BLaER1 (cell line): ENCODE measurements at regions not wholly inside any gene's neighbourhood (a gene's known extent, or its start where the extent isn't known, plus 50 kb on each side); places are given as distances from the start of the nearest gene placed in this dataset.
"Not testable (repeated sequence)": the region's sequence is repeated elsewhere in the genome, so short reads cannot be mapped to it uniquely, and the experiment has no call there.

Experiments
- H3K27ac ChIP-seq: shearing (Covaris generic); formaldehyde crosslinking; 2 replicates; pipeline ENCODE4 v1.8.1; 2022
- H3K27me3 ChIP-seq: shearing (Covaris generic); formaldehyde crosslinking; 2 replicates; pipeline ENCODE4 v1.8.1; 2022
- H3K36me3 ChIP-seq: shearing (Covaris generic); formaldehyde crosslinking; 2 replicates; pipeline ENCODE4 v1.8.1; 2022
- H3K4me1 ChIP-seq: shearing (Covaris generic); formaldehyde crosslinking; 2 replicates; pipeline ENCODE4 v1.8.1; 2022
- H3K4me2 ChIP-seq: shearing (Covaris generic); formaldehyde crosslinking; 2 replicates; pipeline ENCODE4 v1.8.1; 2022
- H3K4me3 ChIP-seq: shearing (Covaris generic); formaldehyde crosslinking; 2 replicates; pipeline ENCODE4 v1.8.1; 2022
- H3K9ac ChIP-seq: shearing (Covaris generic); formaldehyde crosslinking; 2 replicates; pipeline ENCODE4 v1.8.1; 2022
- H3K9me3 ChIP-seq: shearing (Covaris generic); formaldehyde crosslinking; 2 replicates; pipeline ENCODE4 v1.8.1; 2022
- H4K20me1 ChIP-seq: shearing (Covaris generic); formaldehyde crosslinking; 2 replicates; pipeline ENCODE4 v1.8.1; 2022
- Cebpa-rat ChIP-seq: shearing (Covaris generic); IDR thresholded peaks from 2 replicates; pipeline ENCODE4 v1.8.1; 2022

GRCh38 chr4:167784826-167785225, 307.5 kb upstream of the ANXA10 start:
- Histone ChIP-seq H3K27me3 (no peaks in the 10 kb centered on the region), H3K4me1 (no peaks in the 10 kb centered on the region), H3K9me3 (no peaks in the 10 kb centered on the region), H3K27ac (no peak overlapping the region), H3K9ac (no peak overlapping the region), H3K36me3 (no peaks in the 10 kb centered on the region), H3K4me3 (no peak overlapping the region), H3K4me2 (no peak overlapping the region), H4K20me1 (no peaks in the 10 kb centered on the region)
- no peak for TF ChIP-seq Cebpa-rat

GRCh38 chr4:167785523-167785922, 306.8 kb upstream of the ANXA10 start:
- no peak overlapping the region for H3K27ac ChIP-seq
- H3K4me3 ChIP-seq, result no peak overlapping the region
- H4K20me1 ChIP-seq, result no peaks in the 10 kb centered on the region
- no peak overlapping the region for H3K9ac ChIP-seq
- no peaks in the 10 kb centered on the region for H3K4me1 ChIP-seq
- H3K27me3 ChIP-seq, result no peaks in the 10 kb centered on the region
- H3K36me3 ChIP-seq, result no peaks in the 10 kb centered on the region
- no peaks in the 10 kb centered on the region for H3K9me3 ChIP-seq
- TF ChIP-seq Cebpa-rat, result no peak
- H3K4me2 ChIP-seq, result no peak overlapping the region

- Histone ChIP-seq H3K4me2 (no peak overlapping the region), H3K36me3 (no peaks in the 10 kb centered on the region), H3K27me3 (no peaks in the 10 kb centered on the region), H3K9me3 (no peaks in the 10 kb centered on the region), H3K4me3 (no peak overlapping the region), H3K4me1 (no peaks in the 10 kb centered on the region), H4K20me1 (no peaks in the 10 kb centered on the region), H3K9ac (no peak overlapping the region), H3K27ac (no peak overlapping the region)
- no peak for TF ChIP-seq Cebpa-rat
These were observed 305.8 kb upstream of the ANXA10 start for GRCh38 chr4:167786504-167786903.

- H4K20me1 ChIP-seq, result no peaks in the 10 kb centered on the region
- TF ChIP-seq Cebpa-rat, result no peak
- no peaks in the 10 kb centered on the region for H3K9me3 ChIP-seq
- no peaks in the 10 kb centered on the region for H3K36me3 ChIP-seq
- H3K4me3 ChIP-seq, result no peak overlapping the region
- H3K27ac ChIP-seq, result no peak overlapping the region
- no peak overlapping the region for H3K4me2 ChIP-seq
- H3K9ac ChIP-seq, result no peak overlapping the region
- H3K27me3 ChIP-seq, result no peaks in the 10 kb centered on the region
- no peaks in the 10 kb centered on the region for H3K4me1 ChIP-seq
These were observed 305.1 kb upstream of the ANXA10 start for GRCh38 chr4:167787231-167787630.

GRCh38 chr4:167802463-167803212, 289.7 kb upstream of the ANXA10 start:
- Histone ChIP-seq H3K4me3 (no peak overlapping the region), H3K9me3 (no peaks in the 10 kb centered on the region), H3K4me2 (no peak overlapping the region), H3K9ac (no peak overlapping the region), H4K20me1 (no peaks in the 10 kb centered on the region), H3K4me1 (no peaks in the 10 kb centered on the region), H3K27ac (no peak overlapping the region), H3K27me3 (no peaks in the 10 kb centered on the region), H3K36me3 (no peaks in the 10 kb centered on the region)
- TF ChIP-seq Cebpa-rat, result no peak

GRCh38 chr4:167811958-167812357, 280.4 kb upstream of the ANXA10 start:
- H3K4me2 ChIP-seq, result no peak overlapping the region
- H3K27me3 ChIP-seq, result no peaks in the 10 kb centered on the region
- no peak overlapping the region for H3K9ac ChIP-seq
- H3K9me3 ChIP-seq, result peaks cover 17% of the 10 kb centered on the region
- no peaks in the 10 kb centered on the region for H3K4me1 ChIP-seq
- H3K36me3 ChIP-seq, result no peaks in the 10 kb centered on the region
- no peak overlapping the region for H3K27ac ChIP-seq
- H4K20me1 ChIP-seq, result no peaks in the 10 kb centered on the region
- H3K4me3 ChIP-seq, result no peak overlapping the region
- no peak for TF ChIP-seq Cebpa-rat

- no peak overlapping the region for H3K27ac ChIP-seq
- H3K27me3 ChIP-seq, result no peaks in the 10 kb centered on the region
- no peaks in the 10 kb centered on the region for H3K36me3 ChIP-seq
- H3K4me2 ChIP-seq, result peak overlapping the region; percentile 27; the same call in 1 of the 2 replicates
- H3K4me1 ChIP-seq, result peaks cover 6% of the 10 kb centered on the region
- TF ChIP-seq Cebpa-rat, result no peak
- no peaks in the 10 kb centered on the region for H3K9me3 ChIP-seq
- H3K9ac ChIP-seq, result no peak overlapping the region
- H3K4me3 ChIP-seq, result no peak overlapping the region
- no peaks in the 10 kb centered on the region for H4K20me1 ChIP-seq
These were observed 266.1 kb upstream of the ANXA10 start for GRCh38 chr4:167826281-167826680.

- Histone ChIP-seq H3K9ac (no peak overlapping the region), H3K36me3 (no peaks in the 10 kb centered on the region), H3K27me3 (no peaks in the 10 kb centered on the region), H4K20me1 (no peaks in the 10 kb centered on the region), H3K27ac (no peak overlapping the region), H3K4me3 (no peak overlapping the region), H3K4me2 (no peak overlapping the region), H3K9me3 (no peaks in the 10 kb centered on the region), H3K4me1 (no peaks in the 10 kb centered on the region; the same call in 1 of the 2 replicates)
- TF ChIP-seq Cebpa-rat, result no peak
These were observed 260.5 kb upstream of the ANXA10 start for GRCh38 chr4:167831855-167832254.

GRCh38 chr4:167838686-167839085, 253.7 kb upstream of the ANXA10 start:
- TF ChIP-seq Cebpa-rat, result no peak
- no peaks in the 10 kb centered on the region for H3K36me3 ChIP-seq
- H3K27me3 ChIP-seq, result no peaks in the 10 kb centered on the region
- H3K4me1 ChIP-seq, result no peaks in the 10 kb centered on the region
- H3K9me3 ChIP-seq, result no peaks in the 10 kb centered on the region
- no peak overlapping the region for H3K9ac ChIP-seq
- H3K27ac ChIP-seq, result no peak overlapping the region
- no peaks in the 10 kb centered on the region for H4K20me1 ChIP-seq
- no peak overlapping the region for H3K4me3 ChIP-seq
- H3K4me2 ChIP-seq, result no peak overlapping the region

GRCh38 chr4:167842487-167842886, 249.8 kb upstream of the ANXA10 start:
- no peak overlapping the region for H3K9ac ChIP-seq
- H3K4me1 ChIP-seq, result no peaks in the 10 kb centered on the region
- H3K36me3 ChIP-seq, result no peaks in the 10 kb centered on the region
- H3K9me3 ChIP-seq, result no peaks in the 10 kb centered on the region
- no peak overlapping the region for H3K4me3 ChIP-seq
- TF ChIP-seq Cebpa-rat, result no peak
- H4K20me1 ChIP-seq, result no peaks in the 10 kb centered on the region
- H3K27ac ChIP-seq, result no peak overlapping the region
- H3K27me3 ChIP-seq, result no peaks in the 10 kb centered on the region
- no peak overlapping the region for H3K4me2 ChIP-seq

GRCh38 chr4:167854881-167855280, 237.5 kb upstream of the ANXA10 start:
- Histone ChIP-seq H3K27ac (no peak overlapping the region), H3K4me2 (no peak overlapping the region), H3K4me1 (no peaks in the 10 kb centered on the region), H3K4me3 (no peak overlapping the region), H3K9me3 (no peaks in the 10 kb centered on the region), H3K9ac (no peak overlapping the region), H3K36me3 (no peaks in the 10 kb centered on the region), H4K20me1 (no peaks in the 10 kb centered on the region), H3K27me3 (no peaks in the 10 kb centered on the region)
- TF ChIP-seq Cebpa-rat, result no peak

- H3K9ac ChIP-seq, H3K4me3 ChIP-seq, H3K4me1 ChIP-seq, H3K9me3 ChIP-seq, H3K27me3 ChIP-seq, H3K4me2 ChIP-seq, H4K20me1 ChIP-seq, H3K27ac ChIP-seq, H3K36me3 ChIP-seq: not testable (repeated sequence)
These were observed 234.2 kb upstream of the ANXA10 start for GRCh38 chr4:167858127-167858526.
